ENCODE measurements at regions not wholly inside any gene's neighbourhood (a gene's known extent, or its start where the extent isn't known, plus 50 kb on each side); places are given as distances from the start of the nearest gene placed in this dataset.

- TF ChIP-seq CTCF (conservative IDR thresholded peaks at IDR 0.05; ENCODE audit: low read depth in 2 of 2) = no peak
- no peak for TF ChIP-seq EZH2phosphoT487 (IDR thresholded peaks at IDR 0.05; ENCODE audit: unreplicated experiment)
- TF ChIP-seq REST (IDR thresholded peaks at IDR 0.05; ENCODE audit: unreplicated experiment) = no peak
- no peak for TF ChIP-seq POLR2AphosphoS5 (IDR thresholded peaks at IDR 0.05; ENCODE audit: low read depth)
- TF ChIP-seq EZH2 (IDR thresholded peaks at IDR 0.05; ENCODE audit: low read depth, unreplicated experiment) = no peak
- TF ChIP-seq JUNB (IDR thresholded peaks at IDR 0.05; ENCODE audit: unreplicated experiment) = no peak
- TF ChIP-seq CREB1 (CRISPR knock-in tag; IDR thresholded peaks at IDR 0.05; ENCODE audit: low read depth) = no peak
- TF ChIP-seq STAT1 (IDR thresholded peaks at IDR 0.05; ENCODE audit: unreplicated experiment) = no peak
- TF ChIP-seq ZNF462 (CRISPR knock-in tag; IDR thresholded peaks at IDR 0.05) = no peak
Observed at GRCh38 chr5:29130786-29131185, 2062.7 kb upstream of the CDH6 start.

Data from GM23338 (cell line).